Type B pancreatic cell (in vitro differentiated cells): ENCODE measurements at regions not wholly inside any gene's neighbourhood (a gene's known extent, or its start where the extent isn't known, plus 50 kb on each side); places are given as distances from the start of the nearest gene placed in this dataset.

Source experiments
- DNase-seq: peaks from one replicate; pipeline ENCODE4 v3.0.0; 2021; ENCODE audit warnings: mixed read lengths; ENCODE audit not compliant: unreplicated experiment; ENCODE audit errors: extremely low spot score
- H3K27ac Mint-ChIP-seq: 2 replicates; pipeline ENCODE4 v1.8.0; 2021; ENCODE audit warnings: mild to moderate bottlenecking, mixed read lengths
- H3K27me3 Mint-ChIP-seq: 2 replicates; pipeline ENCODE4 v1.8.0; 2021; ENCODE audit warnings: mixed read lengths
- H3K36me3 Mint-ChIP-seq: 2 replicates; pipeline ENCODE4 v1.8.0; 2021; ENCODE audit warnings: mixed read lengths
- H3K4me1 Mint-ChIP-seq: one replicate; pipeline ENCODE4 v1.8.0; 2021; ENCODE audit warnings: mixed read lengths; ENCODE audit not compliant: unreplicated experiment
- H3K4me3 Mint-ChIP-seq: 2 replicates; pipeline ENCODE4 v1.8.0; 2021; ENCODE audit warnings: mild to moderate bottlenecking, mixed read lengths
- H3K9me3 Mint-ChIP-seq: 2 replicates; pipeline ENCODE4 v1.8.0; 2021; ENCODE audit warnings: mixed read lengths
- TF ChIP-seq, protein P1 (sequence below): fragments of 200-600 bp; sonication (generic); conservative IDR thresholded peaks from 2 replicates; pipeline ENCODE4 v1.5.0; 2021; ENCODE audit warnings: antibody characterized with exemption, mild to moderate bottlenecking

DNA sequence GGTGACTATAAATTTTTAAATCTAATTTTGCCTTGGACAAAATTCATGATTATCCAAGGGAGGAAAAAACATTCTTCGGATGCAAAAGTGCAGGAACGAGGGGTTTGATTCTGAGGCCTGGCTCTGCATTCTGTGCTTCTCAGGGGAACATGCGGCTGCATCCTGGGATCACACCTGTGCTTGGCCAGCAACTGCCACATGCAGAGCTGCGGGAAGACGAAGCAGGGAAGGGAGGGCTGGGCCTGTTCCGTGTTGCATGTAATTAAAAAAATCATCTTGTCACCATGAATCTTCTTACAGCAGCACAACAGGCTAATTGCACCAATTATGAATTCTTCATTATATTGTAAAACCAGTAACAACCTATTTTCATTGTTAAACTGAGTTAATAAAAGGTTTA is 158.0 kb upstream of the ALKAL2 start:
- Mint-ChIP-seq H3K36me3 (no peaks in the 10 kb centered on the region), H3K4me3 (no peak overlapping the region), H3K27me3 (no peaks in the 10 kb centered on the region), H3K9me3 (no peaks in the 10 kb centered on the region), H3K4me1 (peaks cover 34% of the 10 kb centered on the region), H3K27ac (no peak overlapping the region)
- TF ChIP-seq, protein P1, sequence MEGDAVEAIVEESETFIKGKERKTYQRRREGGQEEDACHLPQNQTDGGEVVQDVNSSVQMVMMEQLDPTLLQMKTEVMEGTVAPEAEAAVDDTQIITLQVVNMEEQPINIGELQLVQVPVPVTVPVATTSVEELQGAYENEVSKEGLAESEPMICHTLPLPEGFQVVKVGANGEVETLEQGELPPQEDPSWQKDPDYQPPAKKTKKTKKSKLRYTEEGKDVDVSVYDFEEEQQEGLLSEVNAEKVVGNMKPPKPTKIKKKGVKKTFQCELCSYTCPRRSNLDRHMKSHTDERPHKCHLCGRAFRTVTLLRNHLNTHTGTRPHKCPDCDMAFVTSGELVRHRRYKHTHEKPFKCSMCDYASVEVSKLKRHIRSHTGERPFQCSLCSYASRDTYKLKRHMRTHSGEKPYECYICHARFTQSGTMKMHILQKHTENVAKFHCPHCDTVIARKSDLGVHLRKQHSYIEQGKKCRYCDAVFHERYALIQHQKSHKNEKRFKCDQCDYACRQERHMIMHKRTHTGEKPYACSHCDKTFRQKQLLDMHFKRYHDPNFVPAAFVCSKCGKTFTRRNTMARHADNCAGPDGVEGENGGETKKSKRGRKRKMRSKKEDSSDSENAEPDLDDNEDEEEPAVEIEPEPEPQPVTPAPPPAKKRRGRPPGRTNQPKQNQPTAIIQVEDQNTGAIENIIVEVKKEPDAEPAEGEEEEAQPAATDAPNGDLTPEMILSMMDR: no peak
- no peak for DNase-seq

DNA sequence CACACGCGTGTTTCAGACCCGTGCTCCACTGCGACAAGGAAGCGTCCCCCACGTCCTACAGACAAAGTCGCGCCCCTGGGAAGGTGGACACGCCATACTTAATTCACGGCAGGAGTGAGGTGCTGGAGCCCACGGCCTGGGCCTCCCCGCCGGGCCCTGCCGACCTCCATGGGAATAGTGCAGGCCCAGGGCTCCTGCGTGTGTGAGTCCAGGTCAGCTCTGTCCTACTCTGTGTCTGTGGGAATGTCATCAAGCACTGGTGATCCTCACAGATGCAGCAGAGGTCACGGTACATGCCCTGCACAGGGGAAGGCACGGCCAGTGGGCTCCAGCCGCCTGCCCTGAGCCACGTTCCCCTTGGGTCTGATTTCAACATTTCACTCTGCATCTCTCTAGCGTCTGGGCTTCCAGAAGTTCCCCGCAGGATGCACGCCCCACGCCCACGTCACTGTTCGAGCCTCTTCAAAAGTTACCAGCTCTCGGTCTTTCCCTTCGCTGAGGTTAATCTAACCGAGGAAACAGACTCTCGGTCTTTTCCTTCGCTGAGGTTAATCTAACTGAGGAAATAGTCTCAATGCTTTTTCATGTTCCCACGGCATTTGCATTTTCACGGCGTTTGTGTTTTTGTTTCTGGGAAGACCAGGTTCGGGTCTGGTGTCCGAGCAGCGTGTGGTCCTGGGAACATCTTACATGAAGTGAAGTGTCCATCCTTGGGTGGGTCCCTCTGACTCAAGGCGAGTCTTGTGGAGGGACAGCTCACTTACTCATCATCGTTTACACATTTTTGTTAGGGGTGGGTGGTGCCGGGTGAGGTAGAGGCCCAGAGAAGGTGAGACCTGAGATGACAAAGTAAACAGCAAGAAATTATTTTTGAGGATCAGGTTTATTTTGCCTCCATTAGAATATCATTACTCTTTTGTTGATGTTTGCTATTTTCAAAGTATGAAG is 157.3 kb upstream of the ALKAL2 start:
- TF ChIP-seq, protein P1: no peak
- Mint-ChIP-seq H3K36me3 (no peaks in the 10 kb centered on the region), H3K27ac (no peak overlapping the region), H3K4me3 (no peak overlapping the region), H3K9me3 (no peaks in the 10 kb centered on the region), H3K27me3 (no peaks in the 10 kb centered on the region), H3K4me1 (peaks cover 34% of the 10 kb centered on the region)
- no peak for DNase-seq

DNA sequence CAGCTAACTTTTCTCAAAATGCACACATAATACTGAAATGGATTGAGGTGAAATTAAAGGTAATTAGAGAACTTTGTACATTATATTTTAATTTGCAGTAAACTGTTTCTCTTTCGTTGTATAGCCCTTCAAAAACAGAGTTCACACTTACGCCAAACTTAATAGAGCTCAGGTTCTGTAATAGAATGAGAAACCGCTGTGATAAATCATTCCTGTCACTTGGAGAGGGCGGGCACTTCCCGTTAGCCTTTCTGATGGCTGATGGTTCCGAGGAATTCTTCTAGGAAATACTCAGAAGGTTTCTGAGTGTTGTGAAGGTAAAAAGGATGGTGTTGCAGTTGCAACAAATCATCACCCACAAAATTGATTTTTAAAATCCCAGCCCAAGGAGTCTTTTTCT is 155.8 kb upstream of the ALKAL2 start:
- Mint-ChIP-seq H3K9me3 (no peaks in the 10 kb centered on the region), H3K27me3 (no peaks in the 10 kb centered on the region), H3K36me3 (no peaks in the 10 kb centered on the region), H3K27ac (no peak overlapping the region), H3K4me1 (peaks cover 37% of the 10 kb centered on the region), H3K4me3 (no peak overlapping the region)
- no peak for DNase-seq
- TF ChIP-seq, protein P1: no peak

- Mint-ChIP-seq H3K27ac (no peak overlapping the region), H3K4me1 (peaks cover 34% of the 10 kb centered on the region), H3K36me3 (no peaks in the 10 kb centered on the region), H3K4me3 (no peak overlapping the region), H3K9me3 (no peaks in the 10 kb centered on the region), H3K27me3 (no peaks in the 10 kb centered on the region)
- TF ChIP-seq, protein P1: no peak
- no peak for DNase-seq
These were observed 155.3 kb upstream of the ALKAL2 start for GRCh38 chr2:443216-443615.

GRCh38 chr2:441258-442022 is 153.5 kb upstream of the ALKAL2 start:
- TF ChIP-seq, protein P1: no peak
- no peak for DNase-seq
- Mint-ChIP-seq H3K27me3 (no peaks in the 10 kb centered on the region), H3K9me3 (no peaks in the 10 kb centered on the region), H3K4me1 (peaks cover 19% of the 10 kb centered on the region), H3K4me3 (no peak overlapping the region), H3K36me3 (no peaks in the 10 kb centered on the region), H3K27ac (no peak overlapping the region)
